H9 (cell line): ENCODE measurements at regions not wholly inside any gene's neighbourhood (a gene's known extent, or its start where the extent isn't known, plus 50 kb on each side); places are given as distances from the start of the nearest gene placed in this dataset.

ENCODE experiments used
- DNase-seq: peaks from one replicate; pipeline ENCODE4 v3.0.0-alpha.2; 2017
- H2AFZ ChIP-seq: one replicate; pipeline ENCODE4 v1.6.1; 2013; ENCODE audit warnings: mild to moderate bottlenecking, low read length, control low read depth, moderate library complexity
- H2AK5ac ChIP-seq: 2 replicates; pipeline ENCODE4 v1.6.1; 2013; ENCODE audit warnings: low read length, control low read depth, mixed read lengths; ENCODE audit not compliant: insufficient read length
- H2BK120ac ChIP-seq: one replicate; pipeline ENCODE4 v1.6.1; 2013; ENCODE audit warnings: low read depth, mild to moderate bottlenecking, low read length, control low read depth, inconsistent platforms; ENCODE audit not compliant: poor library complexity, severe bottlenecking
- H2BK12ac ChIP-seq: 2 replicates; pipeline ENCODE4 v1.6.1; 2013; ENCODE audit warnings: low read length, control low read depth, mixed read lengths, low read depth; ENCODE audit not compliant: insufficient read length
- H2BK15ac ChIP-seq: 2 replicates; pipeline ENCODE4 v1.6.1; 2013; ENCODE audit warnings: low read depth, low read length, control low read depth
- H2BK20ac ChIP-seq: one replicate; pipeline ENCODE4 v1.6.1; 2013; ENCODE audit warnings: low read depth, mild to moderate bottlenecking, low read length, control low read depth, inconsistent platforms; ENCODE audit not compliant: poor library complexity, severe bottlenecking
- H2BK5ac ChIP-seq: 2 replicates; pipeline ENCODE4 v1.6.1; 2013; ENCODE audit warnings: low read length, control low read depth, mixed read lengths; ENCODE audit not compliant: insufficient read length
- H3K14ac ChIP-seq: 2 replicates; pipeline ENCODE4 v1.6.1; 2013; ENCODE audit warnings: low read length, control low read depth; ENCODE audit not compliant: insufficient read depth
- H3K18ac ChIP-seq: 2 replicates; pipeline ENCODE4 v1.6.1; 2013; ENCODE audit warnings: low read depth, mild to moderate bottlenecking, mixed read lengths, low read length, control low read depth; ENCODE audit not compliant: insufficient read length
- H3K23ac ChIP-seq: 2 replicates; pipeline ENCODE4 v1.6.1; 2013; ENCODE audit warnings: low read length, control low read depth, mixed read lengths, low read depth; ENCODE audit not compliant: insufficient read length
- H3K23me2 ChIP-seq: 2 replicates; pipeline ENCODE4 v1.6.1; 2013; ENCODE audit warnings: low read depth, mild to moderate bottlenecking, mixed read lengths, low read length, control low read depth; ENCODE audit not compliant: insufficient read length, poor library complexity, severe bottlenecking
- H3K27ac ChIP-seq: 2 replicates; pipeline ENCODE4 v1.5.1; 2013; ENCODE audit warnings: low read length, control low read depth, mixed read lengths, low read depth; ENCODE audit not compliant: insufficient read length
- H3K27me3 ChIP-seq: 2 replicates; pipeline ENCODE4 v1.6.1; 2013; ENCODE audit warnings: low read length, control low read depth, inconsistent platforms; ENCODE audit not compliant: insufficient read depth
- H3K4ac ChIP-seq: 2 replicates; pipeline ENCODE4 v1.6.1; 2013; ENCODE audit warnings: low read depth, mild to moderate bottlenecking, control low read depth, inconsistent platforms, low read length, moderate library complexity
- H3K4me1 ChIP-seq: 2 replicates; pipeline ENCODE4 v1.6.1; 2013; ENCODE audit warnings: low read length, control low read depth, inconsistent platforms; ENCODE audit not compliant: insufficient read depth
- H3K4me2 ChIP-seq: 2 replicates; pipeline ENCODE4 v1.6.1; 2013; ENCODE audit warnings: low read length, control low read depth, mixed read lengths; ENCODE audit not compliant: insufficient read length, insufficient read depth
- H3K56ac ChIP-seq: 2 replicates; pipeline ENCODE4 v1.6.1; 2013; ENCODE audit warnings: low read depth, mild to moderate bottlenecking, mixed read lengths, low read length, control low read depth; ENCODE audit not compliant: insufficient read length
- H3K79me1 ChIP-seq: 2 replicates; pipeline ENCODE4 v1.6.1; 2013; ENCODE audit warnings: low read depth, mild to moderate bottlenecking, moderate library complexity, low read length, control low read depth, inconsistent platforms; ENCODE audit not compliant: insufficient read depth, poor library complexity, severe bottlenecking
- H3K79me2 ChIP-seq: 2 replicates; pipeline ENCODE4 v1.6.1; 2013; ENCODE audit warnings: low read length, control low read depth, inconsistent platforms; ENCODE audit not compliant: insufficient read depth
- H3K9ac ChIP-seq: 2 replicates; pipeline ENCODE4 v1.6.1; 2013; ENCODE audit warnings: low read length, control low read depth, mixed read lengths; ENCODE audit not compliant: insufficient read length; ENCODE audit errors: extremely low read depth
- H3K9me3 ChIP-seq: one replicate; pipeline ENCODE4 v1.6.1; 2013; ENCODE audit warnings: low read depth, low read length, inconsistent platforms; ENCODE audit not compliant: control insufficient read depth
- H3T11ph ChIP-seq: one replicate; pipeline ENCODE4 v1.6.1; 2013; ENCODE audit warnings: mild to moderate bottlenecking, low read length, control low read depth, inconsistent platforms
- H4K20me1 ChIP-seq: one replicate; pipeline ENCODE4 v1.6.1; 2013; ENCODE audit not compliant: control insufficient read depth, insufficient read length, insufficient read depth
- H4K5ac ChIP-seq: 2 replicates; pipeline ENCODE4 v1.6.1; 2013; ENCODE audit warnings: low read depth, mild to moderate bottlenecking, mixed read lengths, low read length, control low read depth; ENCODE audit not compliant: insufficient read length
- H4K8ac ChIP-seq: replicated peaks from 2 replicates; pipeline ENCODE4 v1.6.1; 2013; ENCODE audit warnings: low read length, control low read depth, mixed read lengths, low read depth; ENCODE audit not compliant: insufficient read length
- H4K91ac ChIP-seq: 2 replicates; pipeline ENCODE4 v1.6.1; 2013; ENCODE audit warnings: low read depth, mild to moderate bottlenecking, moderate library complexity, mixed read lengths, low read length, control low read depth; ENCODE audit not compliant: insufficient read length
- H3K27ac Mint-ChIP-seq, 3 experiments: 2 replicates in 2 of 3; 3 replicates in 1 of 3; pipeline ENCODE4 v1.8.0; 2020 to 2021; ENCODE audit warnings: mixed read lengths in 3 of 3, mild to moderate bottlenecking in 1 of 3, moderate library complexity in 1 of 3
- H3K27me3 Mint-ChIP-seq: 2 replicates; pipeline ENCODE4 v1.8.0; 2021; ENCODE audit warnings: low read depth, mild to moderate bottlenecking, moderate library complexity, mixed read lengths
- H3K36me3 Mint-ChIP-seq, 3 experiments: 2 replicates in 2 of 3; 3 replicates in 1 of 3; pipeline ENCODE4 v1.8.0; 2020 to 2021; ENCODE audit warnings: low read depth in 3 of 3, mixed read lengths in 3 of 3; ENCODE audit not compliant: insufficient read depth in 1 of 3
- H3K4me1 Mint-ChIP-seq, 2 experiments: 2 replicates each; pipeline ENCODE4 v1.8.0; 2020; ENCODE audit warnings: mixed read lengths in 2 of 2
- H3K4me3 Mint-ChIP-seq, 2 experiments: 2 replicates in 1 of 2; 3 replicates in 1 of 2; pipeline ENCODE4 v1.8.0; 2020 to 2021; ENCODE audit warnings: mild to moderate bottlenecking in 2 of 2, mixed read lengths in 2 of 2, moderate library complexity in 1 of 2
- H3K9me3 Mint-ChIP-seq, 2 experiments: 2 replicates in 1 of 2; 3 replicates in 1 of 2; pipeline ENCODE4 v1.8.0; 2020; ENCODE audit warnings: mild to moderate bottlenecking in 2 of 2, mixed read lengths in 2 of 2, moderate library complexity in 1 of 2
- CTCF ChIP-seq: fragments of 200-600 bp; sonication (generic); conservative IDR thresholded peaks from 3 replicates; pipeline ENCODE4 v1.8.0; 2021; ENCODE audit warnings: antibody characterized with exemption, mild to moderate bottlenecking
- WGBS: extraction: QIAGEN DNeasy Blood & Tissue Kit; methylation state at CpG from one replicate; pipeline ENCODE4 v1.1.7; 2013; ENCODE audit warnings: missing lambda C conversion rate, low lambda C conversion rate, mixed read lengths; ENCODE audit not compliant: insufficient read length; ENCODE audit errors: extremely low coverage; 5-methylcytosine and 5-hydroxymethylcytosine counted together

GRCh38 chr11:104408630-104409029 lies 244.7 kb upstream of the PDGFD start:
- H3K4ac ChIP-seq = no peak overlapping the region
- no peak overlapping the region for H3K18ac ChIP-seq

More at GRCh38 chr11:104408630-104409029, 244.7 kb upstream of the PDGFD start:
- Histone ChIP-seq H2BK5ac (no peak overlapping the region), H4K5ac (no peak overlapping the region), H3K27ac (no peak overlapping the region), H3K4me1 (no peaks in the 10 kb centered on the region; the same call in 1 of the 2 replicates), H3K4me2 (no peak overlapping the region), H3K23ac (no peak overlapping the region), H2BK15ac (no peak overlapping the region), H3K79me2 (no peaks in the 10 kb centered on the region), H3K9me3 (no peaks in the 10 kb centered on the region), H3K79me1 (no peaks in the 10 kb centered on the region), H2BK120ac (no peak overlapping the region), H3K23me2 (no peaks in the 10 kb centered on the region), H4K91ac (no peak overlapping the region), H2AFZ (no peak overlapping the region), H3K56ac (no peak overlapping the region), H3K14ac (no peak overlapping the region), H3T11ph (no peak overlapping the region), H2AK5ac (no peak overlapping the region), H4K8ac (no peak overlapping the region), H2BK12ac (no peak overlapping the region), H2BK20ac (no peak overlapping the region), H3K9ac (no peak overlapping the region), H4K20me1 (no peaks in the 10 kb centered on the region), H3K27me3 (no peaks in the 10 kb centered on the region)
- H3K4me1 Mint-ChIP-seq = peaks cover 22 to 24% of the 10 kb centered on the region in 2 experiments
- no peak for TF ChIP-seq CTCF
- H3K27ac Mint-ChIP-seq = no peak overlapping the region
- peaks cover 4 to 5% (median 5%) of the 10 kb centered on the region in 3 experiments; a peak in 4 of 7 replicates for H3K36me3 Mint-ChIP-seq
- H3K4me3 Mint-ChIP-seq = no peak overlapping the region
- DNase-seq = no peak
- H3K9me3 Mint-ChIP-seq = no peaks in the 10 kb centered on the region; a peak in 2 of 5 replicates
- no peaks in the 10 kb centered on the region for H3K27me3 Mint-ChIP-seq
- WGBS = no CpG with 5 or more reads among the region's 1 CpG
